ENCODE measurements at regions not wholly inside any gene's neighbourhood (a gene's known extent, or its start where the extent isn't known, plus 50 kb on each side); places are given as distances from the start of the nearest gene placed in this dataset.
"Not testable (repeated sequence)": the region's sequence is repeated elsewhere in the genome, so short reads cannot be mapped to it uniquely, and the experiment has no call there.

DNA sequence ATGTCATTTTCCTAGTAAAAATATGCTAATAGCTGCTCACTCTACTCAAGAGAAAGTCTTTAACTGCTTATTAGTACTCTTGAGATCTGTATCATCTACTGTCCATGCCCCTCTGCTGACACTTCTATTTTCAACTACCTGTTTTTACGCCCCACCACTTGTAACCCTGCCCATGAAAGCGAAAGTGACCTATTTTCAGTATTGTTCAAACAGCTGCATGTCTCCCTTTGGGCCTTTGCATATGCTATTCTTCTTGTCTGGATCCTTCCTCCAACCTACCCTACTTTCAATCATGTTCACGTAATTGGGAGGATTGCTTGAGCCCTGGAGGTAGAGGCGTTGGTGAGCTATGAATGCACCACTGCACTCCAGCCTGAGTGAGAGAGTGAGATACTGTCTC lies 1481.3 kb downstream of the GATA3 start:
- no peak for DNase-seq (ENCODE audit: low read depth)

DNA sequence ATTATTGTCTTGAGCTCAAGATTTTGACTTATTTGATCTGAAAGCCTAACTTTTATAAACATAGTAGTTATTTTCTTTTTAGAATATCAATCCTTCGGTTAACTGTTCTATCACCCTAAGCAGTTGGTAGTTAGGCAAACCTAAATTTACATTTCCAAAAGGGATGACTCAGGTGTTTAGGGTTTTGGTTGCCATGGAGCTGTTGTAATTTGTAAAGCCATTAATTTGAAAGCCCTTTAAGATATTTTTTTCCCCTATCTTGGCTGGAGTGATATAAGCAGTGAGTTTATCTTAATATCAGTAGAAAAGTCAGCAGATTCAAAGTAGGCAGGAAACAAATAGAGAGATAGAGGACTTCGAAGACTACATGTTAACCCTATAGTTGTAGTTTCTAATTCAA lies 1472.6 kb upstream of the CELF2 start:
- DNase-seq (ENCODE audit: low read depth) = no peak

DNA sequence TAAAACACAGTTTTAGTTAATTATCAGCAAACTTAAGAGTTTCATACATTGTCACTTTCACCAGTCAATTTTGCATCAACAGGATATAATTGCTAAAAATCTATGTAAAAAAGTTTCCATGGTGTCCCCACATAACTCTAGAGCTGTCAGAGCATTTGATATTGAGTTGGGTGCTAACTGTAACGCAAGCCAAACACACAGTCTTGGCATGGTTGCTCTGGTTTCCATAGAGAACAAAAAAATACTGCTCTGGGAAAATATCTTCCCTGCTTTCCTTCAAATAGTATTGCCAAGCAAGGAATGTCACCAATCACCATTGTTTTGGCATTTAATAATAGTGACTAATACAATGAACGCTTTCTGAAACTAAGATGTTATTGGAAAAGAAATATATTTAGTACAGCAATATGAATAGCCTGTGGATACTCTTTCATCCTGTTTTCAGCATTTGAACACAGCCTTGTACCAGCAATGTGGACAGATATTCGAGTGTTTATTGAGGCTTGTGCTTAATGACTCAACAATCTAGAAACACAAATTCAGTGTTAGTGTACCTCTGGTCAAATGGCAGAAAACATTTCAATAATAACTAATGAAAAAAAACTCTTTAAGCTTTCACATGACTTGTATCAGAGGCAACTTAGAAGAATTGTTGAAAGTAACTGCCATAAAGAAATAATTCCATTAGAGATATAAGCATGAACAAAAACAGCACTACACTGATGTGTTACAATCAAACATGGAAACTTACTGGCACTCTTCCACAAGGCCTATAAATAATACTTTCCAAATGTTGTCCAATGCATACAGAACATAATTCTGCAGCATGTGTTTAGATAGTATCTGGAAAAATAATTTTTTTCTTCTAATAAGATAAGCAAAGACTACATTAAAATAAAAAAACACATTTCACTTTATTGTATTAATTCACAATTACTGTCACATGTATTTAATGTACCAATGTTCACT lies 1469.5 kb upstream of the CELF2 start:
- no peak for DNase-seq (ENCODE audit: low read depth)

DNA sequence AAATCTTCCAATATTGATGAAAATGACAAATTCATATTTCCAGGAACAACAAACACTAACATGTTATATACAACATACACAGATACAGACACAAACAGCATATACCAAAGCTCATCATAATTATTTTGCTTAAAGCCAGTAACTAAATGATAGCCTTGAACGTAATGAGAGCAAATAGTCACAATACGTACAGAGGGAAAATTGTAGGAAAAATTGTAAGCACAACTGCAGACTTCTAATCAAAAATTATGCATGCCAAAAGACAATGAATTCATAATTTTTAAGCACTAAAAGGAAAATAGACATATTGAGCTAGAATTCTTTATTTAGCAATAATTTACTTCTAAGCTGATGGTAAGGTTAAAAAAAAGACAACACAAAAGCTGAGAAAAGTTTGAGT lies 1466.9 kb upstream of the CELF2 start:
- DNase-seq (ENCODE audit: low read depth) = no peak

DNA sequence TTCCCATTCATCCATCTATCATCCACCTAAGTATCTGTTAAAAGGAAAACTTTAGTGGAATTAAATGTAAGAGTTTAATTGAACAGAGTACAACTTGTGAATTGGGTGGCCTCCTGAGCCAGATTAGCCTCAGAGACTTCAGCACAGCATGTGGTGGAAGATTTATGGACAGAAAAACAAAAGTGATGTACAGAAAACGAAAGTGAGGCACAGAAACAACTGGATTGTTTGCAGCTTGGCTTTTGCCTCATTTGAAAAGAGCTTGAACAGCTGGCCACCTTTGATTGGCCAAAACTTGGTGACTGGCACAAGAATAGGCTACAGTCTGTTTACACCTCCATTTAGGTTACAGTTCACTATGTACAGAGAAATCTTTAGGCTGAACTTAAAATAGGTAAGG lies 1463.4 kb upstream of the CELF2 start:
- DNase-seq (ENCODE audit: low read depth) = no peak

DNA sequence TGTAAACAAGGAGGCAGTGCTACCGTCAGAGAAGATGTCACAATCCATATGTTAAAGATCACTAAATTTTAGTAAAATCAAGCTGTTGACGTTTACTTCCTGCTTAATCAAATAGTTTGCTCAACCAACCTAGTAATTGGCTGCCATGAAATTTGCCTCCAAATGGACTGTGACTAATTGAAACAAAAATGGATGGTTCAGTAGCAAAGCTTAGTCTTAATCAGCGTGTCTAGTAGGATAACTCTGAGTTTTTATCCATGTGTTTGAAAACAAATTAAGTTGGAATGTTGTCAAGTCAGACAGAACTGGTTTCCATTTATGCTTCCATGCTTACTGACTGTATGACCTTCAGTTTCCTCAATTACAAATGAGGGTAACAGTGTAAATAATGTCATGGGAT lies 1456.7 kb upstream of the CELF2 start:
- DNase-seq (ENCODE audit: low read depth) = no peak

DNA sequence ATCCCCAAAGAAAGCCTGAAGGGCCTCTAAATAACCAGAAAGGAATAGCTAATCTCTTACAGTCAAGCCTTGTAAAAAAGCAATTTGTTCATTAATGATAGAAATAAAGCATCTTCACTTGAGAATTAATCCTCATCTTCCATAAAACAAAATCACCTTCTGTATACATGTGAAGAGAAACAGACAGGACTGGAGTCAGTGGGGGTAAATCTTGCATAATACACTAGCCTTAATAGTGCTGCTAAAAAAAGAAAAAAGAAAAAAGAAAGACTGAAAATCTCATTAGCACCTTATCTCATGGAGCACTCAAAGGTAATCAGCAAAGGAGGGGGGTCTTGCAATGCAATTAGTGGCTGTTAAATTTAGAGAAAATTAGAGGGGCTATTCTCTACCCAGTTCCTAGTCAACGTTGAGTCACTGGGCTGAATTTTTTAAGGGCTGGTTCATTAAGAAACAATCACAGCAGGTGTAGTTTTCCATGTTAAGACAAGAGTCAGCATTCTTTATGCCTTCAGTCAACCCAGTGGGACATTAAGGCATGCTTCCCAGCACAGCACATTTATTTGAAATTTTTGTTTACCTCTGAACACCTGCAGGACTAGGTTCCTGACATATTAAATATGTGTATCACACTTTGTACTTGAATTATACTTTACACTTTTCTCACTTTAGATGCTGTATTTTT lies 1455.7 kb upstream of the CELF2 start:
- DNase-seq (ENCODE audit: low read depth) = no peak

DNA sequence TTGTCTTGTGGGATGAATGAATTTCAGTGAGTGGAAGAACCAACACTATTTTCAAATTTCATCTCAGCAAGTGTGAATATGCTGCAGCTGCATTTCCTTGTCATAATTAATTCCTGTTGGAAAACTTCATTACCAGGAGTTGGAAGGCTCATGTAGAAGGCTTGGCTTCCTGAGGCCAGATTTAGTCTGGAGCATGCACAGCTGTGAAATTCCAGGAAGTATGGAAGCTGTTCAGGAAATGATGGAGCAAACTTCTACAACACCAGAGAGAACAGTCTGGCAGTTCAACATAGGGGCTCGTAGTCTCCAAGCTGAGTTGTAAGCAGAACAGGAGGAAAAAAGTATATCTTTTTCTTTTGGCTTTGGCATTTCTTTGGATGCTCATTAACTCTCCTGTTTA lies 1439.9 kb upstream of the CELF2 start:
- DNase-seq (ENCODE audit: low read depth) = no peak

DNA sequence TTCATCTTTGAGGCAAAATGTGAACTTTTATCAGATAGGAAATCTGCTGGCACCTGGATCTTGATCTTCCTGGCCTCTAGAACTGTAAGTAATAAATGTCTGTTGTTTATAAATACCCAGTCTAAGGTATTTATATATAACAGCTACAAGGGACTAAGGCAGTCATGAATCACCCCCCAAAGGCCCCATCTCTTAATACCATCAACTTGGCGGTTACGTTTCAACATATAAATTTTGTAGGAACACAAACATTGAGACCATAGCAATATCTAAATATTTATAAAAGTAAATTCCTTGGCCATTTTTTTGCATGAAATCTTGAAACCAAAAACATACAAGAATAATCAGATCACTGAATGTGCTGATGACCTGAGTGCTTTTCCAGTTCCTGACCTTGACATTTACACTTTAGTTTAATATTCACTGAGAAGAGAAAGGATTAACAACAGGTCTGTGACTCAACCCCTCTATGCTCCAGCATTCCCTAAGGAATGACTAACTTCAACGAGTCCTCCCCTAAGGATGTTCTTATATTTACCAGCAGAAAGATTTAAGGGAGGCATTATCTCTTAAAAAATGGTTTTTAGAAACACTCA lies 1438.5 kb upstream of the CELF2 start:
- no peak for DNase-seq (ENCODE audit: low read depth)

DNA sequence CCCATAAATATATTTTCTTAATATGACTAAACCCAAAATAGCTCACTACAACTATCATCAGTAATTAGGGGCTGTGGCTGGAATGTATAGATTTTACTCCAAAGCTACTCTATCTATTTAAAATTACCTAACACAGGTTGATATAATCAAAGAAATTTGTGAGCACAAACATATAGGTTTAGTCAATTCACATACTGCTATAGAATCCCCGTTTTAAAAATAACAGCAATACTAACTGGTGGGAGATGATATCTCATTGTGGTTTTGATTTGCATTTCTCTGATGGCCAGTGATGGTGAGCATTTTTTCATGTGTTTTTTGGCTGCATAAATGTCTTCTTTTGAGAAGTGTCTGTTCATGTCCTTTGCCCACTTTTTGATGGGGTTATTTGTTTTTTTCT lies 1434.9 kb upstream of the CELF2 start:
- not testable (repeated sequence) for DNase-seq (ENCODE audit: low read depth)

DNA sequence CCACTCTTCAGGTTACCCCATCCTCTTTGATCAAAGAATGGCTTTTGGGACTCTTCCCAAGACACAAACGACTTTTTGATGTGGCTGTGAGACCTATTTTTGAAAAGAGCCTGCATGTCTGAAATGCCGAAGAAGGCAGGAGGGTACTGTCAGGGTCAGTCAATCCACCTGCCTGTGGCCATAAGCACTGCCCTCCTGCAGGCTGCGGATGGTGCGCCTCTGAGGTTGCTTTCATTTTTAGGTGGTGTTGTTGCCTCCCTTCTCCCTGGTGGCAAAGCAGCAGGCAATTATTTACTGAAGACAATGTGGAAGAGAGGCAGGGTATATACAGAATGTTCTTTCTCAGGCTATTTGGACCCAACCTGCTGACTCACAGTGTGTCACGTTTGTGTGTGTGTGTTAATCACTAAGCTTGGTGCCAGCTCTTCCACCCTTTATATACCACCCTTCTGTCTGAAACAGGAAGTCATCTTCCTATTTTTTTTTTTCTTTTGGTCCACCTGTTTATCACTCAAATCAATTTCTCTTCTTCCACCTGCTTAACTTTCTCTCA lies 1421.2 kb upstream of the CELF2 start:
- DNase-seq (ENCODE audit: low read depth) = no peak

DNA sequence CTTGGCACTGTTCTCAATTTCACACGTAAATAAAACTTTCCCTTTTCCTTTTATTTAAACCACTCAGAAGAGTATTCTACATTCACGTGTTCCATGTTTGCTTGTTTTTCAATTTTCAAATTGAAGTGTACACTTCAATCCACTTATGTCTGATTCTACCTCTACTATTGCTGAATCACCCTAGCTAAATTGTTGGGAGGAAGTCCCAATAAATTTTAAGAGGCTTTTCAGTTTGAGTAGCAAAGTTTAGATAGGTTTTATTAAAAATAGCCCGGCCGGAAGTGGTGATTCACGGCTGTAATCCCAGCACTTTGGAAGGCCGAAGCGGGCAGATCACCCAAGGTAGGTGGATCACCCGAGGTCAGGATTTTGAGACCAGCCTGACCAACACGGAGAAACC lies 1414.7 kb upstream of the CELF2 start:
- DNase-seq (ENCODE audit: low read depth) = no peak

DNA sequence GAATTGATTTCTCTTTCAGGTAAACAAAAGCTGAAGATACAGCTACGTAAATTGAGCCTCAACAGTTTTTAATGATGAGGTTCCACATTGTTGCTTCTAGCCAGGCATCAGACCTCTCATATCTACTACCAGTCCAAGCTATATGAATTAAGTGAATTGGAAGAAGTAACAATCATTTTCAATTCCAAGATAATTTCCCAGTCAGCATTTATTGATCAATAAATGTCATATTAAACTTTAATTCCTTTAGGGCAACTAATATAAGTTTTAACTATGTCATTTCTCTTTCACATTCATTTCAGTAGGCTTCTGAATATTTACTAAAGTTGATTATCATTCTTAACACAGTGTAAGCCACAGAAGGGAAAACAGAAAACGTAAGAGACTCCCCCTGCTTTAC lies 1413.7 kb upstream of the CELF2 start:
- DNase-seq (ENCODE audit: low read depth) = no peak

DNA sequence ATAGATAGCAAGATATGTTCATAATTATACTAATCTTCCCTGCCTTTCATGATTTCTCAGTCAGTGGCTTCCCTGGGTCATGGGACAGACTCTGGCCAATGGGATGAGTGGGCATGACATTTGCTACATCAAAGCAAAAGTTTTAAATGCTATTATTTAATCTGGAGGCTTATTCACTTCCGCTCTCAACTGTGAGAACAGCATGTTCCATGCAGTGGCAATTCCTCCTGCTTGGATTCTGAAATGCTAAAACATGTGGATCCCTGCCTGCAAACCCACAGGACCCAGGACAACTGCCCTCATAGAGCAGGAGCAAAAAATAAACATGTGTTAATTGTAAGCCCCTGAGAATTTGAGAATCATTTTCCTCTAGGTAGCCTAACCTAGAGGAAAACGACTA lies 1412.4 kb upstream of the CELF2 start:
- no peak for DNase-seq (ENCODE audit: low read depth)

DNA sequence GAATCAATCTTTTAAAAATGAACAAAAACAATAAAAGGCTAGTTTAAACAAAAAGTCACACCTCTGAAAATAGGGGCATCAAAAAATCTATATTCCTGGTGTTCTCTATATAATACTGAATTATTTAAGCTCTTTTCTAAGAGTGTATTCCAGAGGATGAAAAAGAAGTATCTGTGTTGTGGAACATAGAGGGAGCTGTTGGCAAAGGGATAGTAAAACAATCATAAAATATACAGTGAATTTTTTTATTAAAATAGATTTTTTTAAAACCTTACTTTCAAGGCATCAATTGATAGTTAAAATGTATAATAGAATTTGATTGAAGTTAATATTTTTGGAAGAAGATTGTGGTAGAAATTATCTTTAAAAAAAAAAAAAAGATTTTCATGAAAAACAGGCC lies 1409.1 kb upstream of the CELF2 start:
- DNase-seq (ENCODE audit: low read depth) = no peak

DNA sequence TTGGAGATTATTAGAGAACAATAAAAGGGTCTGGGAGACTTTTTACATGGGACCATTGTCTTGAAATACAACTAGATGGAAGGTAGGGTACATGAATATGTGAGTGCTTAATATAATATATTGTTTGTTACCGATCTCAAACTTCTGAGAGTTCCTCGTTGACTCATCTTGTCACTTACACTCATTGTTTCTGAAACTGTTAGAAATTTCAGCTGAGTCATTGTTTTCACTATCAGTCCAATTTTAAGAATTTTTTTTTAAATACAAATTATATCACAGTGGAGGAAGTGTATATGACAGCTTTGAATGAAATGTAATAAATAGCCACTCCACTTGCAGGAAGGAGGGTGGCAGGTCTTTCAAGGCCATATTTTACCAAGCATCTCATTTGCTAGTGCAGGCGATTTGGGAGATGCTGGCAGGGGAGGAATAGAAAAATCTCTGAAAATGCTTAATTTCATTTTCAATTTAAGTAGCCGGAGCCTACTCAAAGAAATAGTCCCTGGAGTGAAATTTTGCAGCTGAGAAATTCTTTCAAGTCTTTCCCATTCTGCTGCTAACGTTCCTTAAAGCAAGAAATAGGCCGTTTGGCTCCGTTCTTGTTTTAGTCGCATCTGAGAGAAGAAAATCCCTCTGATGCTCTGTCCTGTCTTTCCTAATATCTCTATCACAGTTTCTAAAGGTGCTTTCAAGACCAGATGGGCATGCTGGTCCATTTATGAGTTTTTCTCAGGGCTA lies 1404.2 kb upstream of the CELF2 start:
- DNase-seq (ENCODE audit: low read depth) = no peak

DNA sequence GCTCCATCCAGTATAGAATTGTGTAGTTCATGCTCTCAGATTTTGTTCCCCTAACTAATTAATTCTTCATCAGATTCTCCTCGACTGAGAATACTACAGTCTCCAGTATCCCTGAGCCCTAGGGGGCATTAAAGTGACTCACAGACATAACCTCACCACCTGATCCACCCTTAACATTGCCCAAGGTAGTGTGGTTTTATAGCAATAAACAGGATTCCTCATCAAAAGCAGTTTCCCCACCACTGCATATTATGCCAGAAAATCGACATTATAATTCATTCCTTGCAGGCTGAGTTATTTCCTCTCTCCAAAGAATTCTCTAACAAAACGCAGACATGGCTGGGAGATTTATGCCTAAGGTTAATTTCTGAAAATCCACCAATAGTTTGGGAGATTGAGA lies 1402.5 kb upstream of the CELF2 start:
- no peak for DNase-seq (ENCODE audit: low read depth)

DNA sequence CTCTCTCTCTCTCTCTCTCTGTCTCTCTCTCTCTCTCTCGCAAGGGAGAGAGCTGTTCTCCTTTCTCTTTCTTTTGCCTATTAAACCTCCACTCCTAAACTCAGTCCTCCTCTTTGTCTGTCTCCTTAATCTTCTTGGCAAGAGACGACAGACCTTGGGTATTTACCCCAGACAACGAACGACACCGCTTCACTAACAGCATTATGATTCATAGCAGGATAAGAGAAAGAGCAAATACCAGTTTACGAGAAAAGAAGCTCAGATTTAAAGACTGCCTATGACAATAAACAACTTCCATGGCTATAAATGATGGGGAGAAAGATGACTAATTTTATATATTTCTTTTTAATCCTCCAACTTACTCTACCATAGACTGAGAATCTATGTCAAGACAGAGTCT lies 1396.5 kb upstream of the CELF2 start:
- DNase-seq (ENCODE audit: low read depth) = no peak

DNA sequence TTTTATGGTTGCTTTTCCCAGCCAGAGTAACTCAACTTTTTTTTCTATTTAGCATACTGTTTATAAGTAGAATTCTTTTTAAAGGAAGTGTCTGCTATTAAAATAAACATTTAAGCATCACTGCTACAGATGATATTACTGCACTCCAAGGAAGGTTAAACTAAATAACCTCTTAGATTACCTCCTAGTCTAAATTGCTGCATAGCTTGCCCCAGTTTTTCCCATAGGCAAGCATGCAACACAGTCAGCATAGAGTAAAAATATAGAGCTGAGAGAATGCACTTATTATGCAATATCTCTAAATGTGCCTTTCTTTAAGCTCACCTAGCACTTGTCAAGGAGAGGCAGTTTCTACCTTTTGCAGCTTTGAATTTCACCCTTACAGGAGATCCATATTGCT lies 1392.4 kb upstream of the CELF2 start:
- no peak for DNase-seq (ENCODE audit: low read depth)

DNA sequence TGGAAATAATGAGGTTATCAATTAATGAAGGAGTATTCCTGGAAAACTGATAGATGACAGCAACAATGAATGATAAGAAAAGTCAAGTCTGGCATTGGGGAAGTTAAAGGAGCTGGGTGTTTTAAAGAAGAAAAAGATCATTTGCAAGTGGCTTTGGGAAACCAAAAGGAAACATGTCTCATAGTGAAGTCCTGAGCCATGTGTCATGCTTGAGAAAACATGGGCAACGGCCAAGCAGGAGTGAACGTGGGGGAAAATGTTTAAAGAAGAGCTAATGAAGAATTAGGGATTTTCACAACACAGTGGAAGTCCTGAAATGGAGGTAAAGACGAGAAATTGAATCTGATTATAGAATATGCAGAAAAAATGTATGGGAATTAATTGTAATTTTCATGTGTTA lies 1383.2 kb upstream of the CELF2 start:
- DNase-seq (ENCODE audit: low read depth) = no peak

DNA sequence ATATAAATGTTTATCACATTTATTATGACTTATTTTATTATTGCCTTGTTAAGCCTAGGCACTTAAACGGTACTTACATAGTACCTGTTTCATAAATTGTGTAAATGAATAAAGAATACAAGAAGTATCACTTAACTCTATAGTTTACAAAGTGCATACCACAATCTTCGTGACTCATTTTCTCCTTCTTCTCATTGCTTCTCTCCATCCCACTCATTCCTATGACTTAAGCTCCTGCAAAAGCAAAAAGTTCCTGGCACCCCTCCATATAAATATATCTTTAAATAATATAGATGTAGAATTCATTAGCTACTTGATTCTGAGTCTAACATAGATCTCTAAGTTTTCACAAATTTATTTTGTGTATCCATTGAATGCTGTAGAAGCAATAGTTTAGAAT lies 1382.0 kb upstream of the CELF2 start:
- DNase-seq (ENCODE audit: low read depth) = no peak

DNA sequence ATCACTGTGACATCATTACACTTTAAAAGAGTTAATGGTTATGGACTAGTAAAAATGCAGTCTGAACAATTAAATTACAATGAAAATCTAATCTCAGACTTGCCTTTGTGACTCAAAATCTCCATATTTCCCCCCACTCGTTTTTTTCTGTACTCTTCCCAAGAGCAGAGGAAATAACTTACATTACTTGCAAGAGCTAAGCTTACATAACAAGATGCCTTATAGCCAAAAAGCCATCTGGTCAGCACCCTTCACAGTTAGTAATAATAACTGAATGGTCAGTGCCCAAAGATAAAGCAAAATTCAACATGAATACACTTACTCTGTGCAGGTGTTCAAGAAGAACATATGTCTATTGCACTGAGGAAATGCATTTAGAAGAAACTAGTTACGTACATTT lies 1381.5 kb upstream of the CELF2 start:
- no peak for DNase-seq (ENCODE audit: low read depth)
